ENCODE measurements at regions not wholly inside any gene's neighbourhood (a gene's known extent, or its start where the extent isn't known, plus 50 kb on each side); places are given as distances from the start of the nearest gene placed in this dataset.

DNA sequence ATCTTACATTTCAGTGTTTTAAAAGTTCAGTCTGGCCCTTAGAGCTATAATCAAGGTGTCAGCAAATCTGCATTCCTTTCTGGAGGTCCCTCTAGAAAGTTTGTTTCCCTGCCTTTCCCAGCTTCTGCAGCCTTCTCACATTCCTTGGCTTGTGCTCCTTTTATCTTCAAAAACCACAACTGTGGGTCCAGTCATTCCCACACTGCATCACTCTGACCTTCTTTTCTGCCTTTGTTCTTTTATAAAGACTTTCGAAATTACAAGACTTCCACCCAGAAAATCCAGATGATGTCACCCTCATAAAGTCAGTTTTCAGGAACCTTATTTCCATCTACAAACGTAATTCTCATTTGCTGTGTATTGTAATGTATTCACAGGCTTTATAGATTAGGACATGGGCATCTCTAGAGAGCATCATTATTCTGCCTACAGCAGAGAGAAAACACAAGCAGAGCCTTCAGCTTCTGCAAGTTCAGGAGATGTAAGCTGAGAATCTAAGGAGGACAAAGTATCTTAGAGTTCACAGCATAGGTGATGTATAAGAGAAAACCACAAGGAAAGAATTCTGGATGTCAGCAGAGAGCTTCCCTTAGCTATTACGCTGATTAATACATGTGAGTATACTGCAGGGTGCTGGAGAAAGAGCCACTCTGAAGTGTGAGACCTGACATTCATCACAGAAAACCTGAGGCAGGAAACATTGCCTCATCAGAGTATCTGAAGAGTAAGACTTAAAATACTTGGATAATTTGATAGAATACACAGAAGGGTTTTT is 1100.2 kb downstream of the CBLN2 start:
- TF ChIP-seq, protein P1, sequence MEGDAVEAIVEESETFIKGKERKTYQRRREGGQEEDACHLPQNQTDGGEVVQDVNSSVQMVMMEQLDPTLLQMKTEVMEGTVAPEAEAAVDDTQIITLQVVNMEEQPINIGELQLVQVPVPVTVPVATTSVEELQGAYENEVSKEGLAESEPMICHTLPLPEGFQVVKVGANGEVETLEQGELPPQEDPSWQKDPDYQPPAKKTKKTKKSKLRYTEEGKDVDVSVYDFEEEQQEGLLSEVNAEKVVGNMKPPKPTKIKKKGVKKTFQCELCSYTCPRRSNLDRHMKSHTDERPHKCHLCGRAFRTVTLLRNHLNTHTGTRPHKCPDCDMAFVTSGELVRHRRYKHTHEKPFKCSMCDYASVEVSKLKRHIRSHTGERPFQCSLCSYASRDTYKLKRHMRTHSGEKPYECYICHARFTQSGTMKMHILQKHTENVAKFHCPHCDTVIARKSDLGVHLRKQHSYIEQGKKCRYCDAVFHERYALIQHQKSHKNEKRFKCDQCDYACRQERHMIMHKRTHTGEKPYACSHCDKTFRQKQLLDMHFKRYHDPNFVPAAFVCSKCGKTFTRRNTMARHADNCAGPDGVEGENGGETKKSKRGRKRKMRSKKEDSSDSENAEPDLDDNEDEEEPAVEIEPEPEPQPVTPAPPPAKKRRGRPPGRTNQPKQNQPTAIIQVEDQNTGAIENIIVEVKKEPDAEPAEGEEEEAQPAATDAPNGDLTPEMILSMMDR (IDR thresholded peaks at IDR 0.05; ENCODE audit: low read length), result no peak
- TF ChIP-seq EZH2phosphoT487 (IDR thresholded peaks at IDR 0.05; ENCODE audit: low read length), result no peak
